ENCODE measurements at regions not wholly inside any gene's neighbourhood (a gene's known extent, or its start where the extent isn't known, plus 50 kb on each side); places are given as distances from the start of the nearest gene placed in this dataset.

DNA sequence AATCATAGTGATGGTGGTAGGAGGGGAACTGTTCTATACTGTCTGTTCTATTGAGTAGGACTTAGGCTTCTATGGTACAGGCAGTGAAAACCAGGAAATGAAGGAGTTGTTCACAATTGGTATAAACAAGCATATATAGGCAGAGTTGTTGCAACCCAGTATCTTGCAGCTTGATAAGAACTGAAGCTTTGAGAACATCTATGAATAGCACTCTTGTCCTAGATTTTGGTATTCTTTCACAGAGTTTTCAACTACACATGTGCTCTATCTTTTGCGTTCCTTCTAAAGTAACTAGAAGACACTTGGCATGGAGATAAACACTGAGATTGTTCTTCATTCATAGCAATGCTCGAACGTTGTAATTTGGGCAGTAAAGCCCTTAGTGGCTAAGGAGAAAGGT is 91.8 kb downstream of the KCNJ2 start:
- no peak for DNase-seq (ENCODE audit: low read depth)
- TF ChIP-seq, protein P1, sequence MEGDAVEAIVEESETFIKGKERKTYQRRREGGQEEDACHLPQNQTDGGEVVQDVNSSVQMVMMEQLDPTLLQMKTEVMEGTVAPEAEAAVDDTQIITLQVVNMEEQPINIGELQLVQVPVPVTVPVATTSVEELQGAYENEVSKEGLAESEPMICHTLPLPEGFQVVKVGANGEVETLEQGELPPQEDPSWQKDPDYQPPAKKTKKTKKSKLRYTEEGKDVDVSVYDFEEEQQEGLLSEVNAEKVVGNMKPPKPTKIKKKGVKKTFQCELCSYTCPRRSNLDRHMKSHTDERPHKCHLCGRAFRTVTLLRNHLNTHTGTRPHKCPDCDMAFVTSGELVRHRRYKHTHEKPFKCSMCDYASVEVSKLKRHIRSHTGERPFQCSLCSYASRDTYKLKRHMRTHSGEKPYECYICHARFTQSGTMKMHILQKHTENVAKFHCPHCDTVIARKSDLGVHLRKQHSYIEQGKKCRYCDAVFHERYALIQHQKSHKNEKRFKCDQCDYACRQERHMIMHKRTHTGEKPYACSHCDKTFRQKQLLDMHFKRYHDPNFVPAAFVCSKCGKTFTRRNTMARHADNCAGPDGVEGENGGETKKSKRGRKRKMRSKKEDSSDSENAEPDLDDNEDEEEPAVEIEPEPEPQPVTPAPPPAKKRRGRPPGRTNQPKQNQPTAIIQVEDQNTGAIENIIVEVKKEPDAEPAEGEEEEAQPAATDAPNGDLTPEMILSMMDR (IDR thresholded peaks at IDR 0.05; ENCODE audit: control insufficient read depth, extremely low read depth, insufficient read depth) = no peak
- no peak overlapping the region for H3K4me3 ChIP-seq (ENCODE audit: low read depth, low read length)

- H3K4me3 ChIP-seq (ENCODE audit: low read depth, low read length) = no peak overlapping the region
- no peak for DNase-seq (ENCODE audit: low read depth)
- TF ChIP-seq, protein P1 (IDR thresholded peaks at IDR 0.05; ENCODE audit: control insufficient read depth, extremely low read depth, insufficient read depth) = no peak
These were observed 96.1 kb downstream of the KCNJ2 start for GRCh38 chr17:70265471-70265870.

GRCh38 chr17:70266394-70266793 is 97.1 kb downstream of the KCNJ2 start:
- TF ChIP-seq, protein P1 (IDR thresholded peaks at IDR 0.05; ENCODE audit: control insufficient read depth, extremely low read depth, insufficient read depth) = no peak
- no peak overlapping the region for H3K4me3 ChIP-seq (ENCODE audit: low read depth, low read length)
- DNase-seq (ENCODE audit: low read depth) = no peak

DNA sequence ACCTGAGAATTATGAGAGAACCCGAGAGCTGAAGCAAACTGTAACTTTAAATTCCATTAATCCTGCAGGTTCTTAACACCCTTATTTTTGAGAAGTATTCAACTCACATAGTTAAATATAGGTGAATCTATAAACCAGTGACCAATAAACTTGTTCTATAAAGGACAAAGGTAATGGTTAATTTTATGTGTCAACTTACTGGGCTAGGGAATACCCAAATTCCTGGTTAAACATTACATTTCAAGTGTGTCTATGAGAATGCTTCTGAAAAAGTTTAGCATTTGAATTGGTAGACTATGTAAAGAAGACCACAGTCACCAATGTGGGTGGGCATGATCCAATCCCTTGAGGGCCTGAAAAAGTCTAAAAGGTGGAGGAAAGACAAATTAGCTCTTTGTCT is 99.1 kb downstream of the KCNJ2 start:
- TF ChIP-seq, protein P1 (IDR thresholded peaks at IDR 0.05; ENCODE audit: control insufficient read depth, extremely low read depth, insufficient read depth) = no peak
- H3K4me3 ChIP-seq (ENCODE audit: low read depth, low read length) = no peak overlapping the region
- no peak for DNase-seq (ENCODE audit: low read depth)

DNA sequence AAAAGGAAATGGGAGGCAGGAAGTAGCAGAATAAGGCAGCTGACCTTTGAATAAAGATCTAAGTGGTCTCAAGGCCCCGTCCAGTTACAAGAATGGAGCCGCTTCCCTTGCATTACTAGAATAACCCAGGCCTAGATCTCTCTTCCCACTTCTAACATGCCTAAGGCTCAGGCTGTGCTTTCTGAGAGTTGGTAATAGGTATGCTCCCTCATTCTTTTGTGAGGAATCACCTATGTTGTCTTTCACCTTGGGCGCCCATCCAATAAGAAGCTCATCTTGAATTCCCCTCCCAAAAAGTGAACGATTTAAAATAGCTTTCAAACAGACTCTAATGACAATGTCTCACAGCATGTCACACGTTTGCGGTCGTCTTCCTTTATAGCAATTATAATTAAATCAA is 101.2 kb downstream of the KCNJ2 start:
- H3K4me3 ChIP-seq (ENCODE audit: low read depth, low read length) = no peak overlapping the region
- TF ChIP-seq, protein P1 (IDR thresholded peaks at IDR 0.05; ENCODE audit: control insufficient read depth, extremely low read depth, insufficient read depth) = no peak
- DNase-seq (ENCODE audit: low read depth) = no peak

DNA sequence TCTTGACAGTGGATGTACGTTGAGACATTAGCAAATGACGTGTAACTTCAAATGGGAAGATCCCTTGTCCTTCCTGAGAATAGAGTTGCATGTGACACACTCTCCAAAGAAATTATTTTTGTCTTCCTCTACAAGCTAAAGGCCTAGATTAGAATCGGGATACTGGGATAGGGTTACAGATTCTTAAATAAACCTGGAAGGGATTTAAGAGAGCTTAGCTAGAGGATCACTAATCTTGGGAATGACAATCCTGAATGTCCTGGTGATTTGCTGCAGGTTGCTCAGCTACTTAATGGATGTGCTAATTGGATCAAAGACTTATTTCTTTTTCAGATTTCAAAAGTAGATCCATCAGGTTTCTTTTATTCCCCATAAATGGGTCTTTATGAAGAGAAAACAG is 101.9 kb downstream of the KCNJ2 start:
- TF ChIP-seq, protein P1 (IDR thresholded peaks at IDR 0.05; ENCODE audit: control insufficient read depth, extremely low read depth, insufficient read depth) = no peak

GRCh38 chr17:70271672-70272071 is 102.3 kb downstream of the KCNJ2 start:
- no peak for DNase-seq (ENCODE audit: low read depth)
- no peak overlapping the region for H3K4me3 ChIP-seq (ENCODE audit: low read depth, low read length)
- TF ChIP-seq, protein P1 (IDR thresholded peaks at IDR 0.05; ENCODE audit: control insufficient read depth, extremely low read depth, insufficient read depth) = no peak

More for the DNA sequence above, 101.9 kb downstream of the KCNJ2 start:
- H3K4me3 ChIP-seq (ENCODE audit: low read depth, low read length) = no peak overlapping the region
- DNase-seq (ENCODE audit: low read depth) = no peak

Measured in LNCaP clone FGC (cell line).